Caco-2 (cell line): ENCODE measurements at regions not wholly inside any gene's neighbourhood (a gene's known extent, or its start where the extent isn't known, plus 50 kb on each side); places are given as distances from the start of the nearest gene placed in this dataset.
A peak's percentile ranks its signal among the peaks of the same experiment; 100 is the strongest.

Experiments
- BruUV-seq: library from RNA; stranded (reverse); fragments of 400-500 nt; replicated peaks from 2 replicates; lab custom pipeline; 2021; lab: Mats Ljungman, UMichigan
- CTCF ChIA-PET: fragments of 300-600 bp; sonication (Branson Sonifier 250); formaldehyde crosslinking; loops from one replicate; lab custom pipeline; 2022; ENCODE audit warnings: antibody characterized with exemption; lab: Charles Lee
- POLR2A ChIA-PET: fragments of 300-600 bp; sonication (Branson Sonifier 250); formaldehyde crosslinking; loops from one replicate; lab custom pipeline; 2022; ENCODE audit warnings: antibody characterized with exemption; lab: Charles Lee
- DNase-seq, 2 experiments: peaks; one replicate each; pipeline versions ENCODE4 v3.0.0 to v3.0.0-alpha.2; 2020 to 2022
- H3K27me3 ChIP-seq: replicated peaks from 2 replicates; pipeline ENCODE4 v1.6.0; 2011; ENCODE audit warnings: low read length; ENCODE audit not compliant: control insufficient read depth, insufficient read depth
- H3K36me3 ChIP-seq: 2 replicates; pipeline ENCODE4 v1.5.1; 2011; ENCODE audit warnings: low read length; ENCODE audit not compliant: control insufficient read depth, insufficient read depth
- H3K4me1 ChIP-seq: fragments of 250-450 bp; sonication (Bioruptor Pico); 2 replicates; pipeline ENCODE4 v1.5.1; 2020; ENCODE audit warnings: mild to moderate bottlenecking
- H3K4me3 ChIP-seq: 2 replicates; pipeline ENCODE4 v1.5.1; 2011; ENCODE audit warnings: low read depth, mild to moderate bottlenecking, control low read depth, low read length
- H3K9me3 ChIP-seq: fragments of 250-450 bp; sonication (Bioruptor Pico); 2 replicates; pipeline ENCODE4 v1.5.1; 2020; ENCODE audit warnings: mild to moderate bottlenecking, moderate library complexity
- H3K27ac Mint-ChIP-seq: one replicate; pipeline ENCODE4 v1.8.0; 2022; ENCODE audit warnings: mixed read lengths; ENCODE audit not compliant: unreplicated experiment
- H3K27me3 Mint-ChIP-seq: one replicate; pipeline ENCODE4 v1.8.0; 2022; ENCODE audit warnings: mixed read lengths; ENCODE audit not compliant: insufficient read depth, unreplicated experiment
- H3K36me3 Mint-ChIP-seq: one replicate; pipeline ENCODE4 v1.8.0; 2022; ENCODE audit warnings: mild to moderate bottlenecking, mixed read lengths; ENCODE audit not compliant: insufficient read depth, unreplicated experiment
- H3K4me1 Mint-ChIP-seq: one replicate; pipeline ENCODE4 v1.8.0; 2022; ENCODE audit warnings: low read depth, mixed read lengths; ENCODE audit not compliant: unreplicated experiment
- H3K4me3 Mint-ChIP-seq: one replicate; pipeline ENCODE4 v1.8.0; 2022; ENCODE audit warnings: mild to moderate bottlenecking, moderate library complexity, mixed read lengths; ENCODE audit not compliant: unreplicated experiment
- H3K9me3 Mint-ChIP-seq: one replicate; pipeline ENCODE4 v1.8.0; 2022; ENCODE audit warnings: mixed read lengths; ENCODE audit not compliant: unreplicated experiment
- CTCF ChIP-seq, 2 experiments: fragments of 200-600 bp in 1 of 2; IDR thresholded peaks; 1 replicate in 1 of 2; 2 replicates in 1 of 2; pipeline versions ENCODE4 v1.5.1 to v1.8.0; 2011 to 2022; ENCODE audit warnings: antibody characterized with exemption in 1 of 2, control low read depth in 1 of 2, inconsistent platforms in 1 of 2, low read depth in 1 of 2, low read length in 1 of 2, mild to moderate bottlenecking in 1 of 2, moderate library complexity in 1 of 2; ENCODE audit not compliant: insufficient read depth in 1 of 2, severe bottlenecking in 1 of 2, unreplicated experiment in 1 of 2
- intact Hi-C: fragments of 100-400 bp; cut with micrococcal nuclease; formaldehyde crosslinking; loops from one replicate; pipeline ENCODE4 v1.10.0; 2022; ENCODE audit not compliant: unreplicated experiment

- H3K4me1 Mint-ChIP-seq, result no peaks in the 10 kb centered on the region
- ChIA-PET CTCF (no interaction called here), POLR2A (no interaction called here)
- peaks cover 12% of the 10 kb centered on the region for H3K27me3 Mint-ChIP-seq
- no TSS peak for BruUV-seq
- TF ChIP-seq CTCF (IDR thresholded peaks at IDR 0.05; ENCODE audit: insufficient read depth in 1 of 2, low read depth in 1 of 2, low read length in 1 of 2, severe bottlenecking in 1 of 2, unreplicated experiment in 1 of 2), result no peak
- no peak overlapping the region for H3K27ac Mint-ChIP-seq
- Histone ChIP-seq H3K9me3 (no peaks in the 10 kb centered on the region), H3K4me1 (peaks cover 11% of the 10 kb centered on the region; the same call in 1 of the 2 replicates), H3K27me3 (no peaks in the 10 kb centered on the region), H3K36me3 (no peaks in the 10 kb centered on the region), H3K4me3 (no peak overlapping the region)
- intact Hi-C loops, result no loop called here
- H3K4me3 Mint-ChIP-seq, result no peak overlapping the region
- no peaks in the 10 kb centered on the region for H3K9me3 Mint-ChIP-seq
- H3K36me3 Mint-ChIP-seq, result no peaks in the 10 kb centered on the region
- DNase-seq, result no peak
Measured at GRCh38 chr5:158178535-158178934, 319.6 kb upstream of the CLINT1 start.

- no peaks in the 10 kb centered on the region for H3K9me3 ChIP-seq
- DNase-seq, result no peak
- TF ChIP-seq CTCF (IDR thresholded peaks at IDR 0.05; ENCODE audit: insufficient read depth in 1 of 2, low read depth in 1 of 2, low read length in 1 of 2, severe bottlenecking in 1 of 2, unreplicated experiment in 1 of 2), result no peak
- Mint-ChIP-seq H3K9me3 (no peaks in the 10 kb centered on the region), H3K4me1 (no peaks in the 10 kb centered on the region), H3K4me3 (no peak overlapping the region), H3K27ac (no peak overlapping the region), H3K27me3 (peaks cover 9% of the 10 kb centered on the region), H3K36me3 (no peaks in the 10 kb centered on the region)
- no peak overlapping the region for H3K4me3 ChIP-seq
- H3K4me1 ChIP-seq, result peaks cover 11% of the 10 kb centered on the region; the same call in 1 of the 2 replicates
- CTCF ChIA-PET, result no interaction called here
- POLR2A ChIA-PET, result no interaction called here
- intact Hi-C loops, result no loop called here
- no peaks in the 10 kb centered on the region for H3K36me3 ChIP-seq
- no TSS peak for BruUV-seq
- no peaks in the 10 kb centered on the region for H3K27me3 ChIP-seq
Measured at GRCh38 chr5:158177146-158177545, 318.2 kb upstream of the CLINT1 start.

GRCh38 chr5:158175934-158176481, 317.1 kb upstream of the CLINT1 start:
- no peak overlapping the region for H3K27ac Mint-ChIP-seq
- no peaks in the 10 kb centered on the region for H3K9me3 Mint-ChIP-seq
- H3K4me3 ChIP-seq, result no peak overlapping the region
- no peak for TF ChIP-seq CTCF (IDR thresholded peaks at IDR 0.05; ENCODE audit: insufficient read depth in 1 of 2, low read depth in 1 of 2, low read length in 1 of 2, severe bottlenecking in 1 of 2, unreplicated experiment in 1 of 2)
- DNase-seq, result peak in 1 of 2 experiments; percentile 11
- ChIA-PET POLR2A (no interaction called here), CTCF (interaction anchor here (0.8 kb wide), 1 partner anchor 520 kb away, joined by 3 read pairs; no protein-coding TSS in a partner anchor)
- H3K4me3 Mint-ChIP-seq, result no peak overlapping the region
- H3K36me3 Mint-ChIP-seq, result no peaks in the 10 kb centered on the region
- no TSS peak for BruUV-seq
- intact Hi-C loops, result loop anchor here (1.0 kb wide), 3 partner anchors 519 to 957 kb away; no protein-coding TSS in a partner anchor
- H3K27me3 Mint-ChIP-seq, result peaks cover 7% of the 10 kb centered on the region
- H3K27me3 ChIP-seq, result no peaks in the 10 kb centered on the region
- H3K4me1 Mint-ChIP-seq, result no peaks in the 10 kb centered on the region
- peaks cover 11% of the 10 kb centered on the region; the same call in 1 of the 2 replicates for H3K4me1 ChIP-seq
- H3K36me3 ChIP-seq, result no peaks in the 10 kb centered on the region
- H3K9me3 ChIP-seq, result no peaks in the 10 kb centered on the region
